Keratinocyte (primary cell): ENCODE measurements at regions not wholly inside any gene's neighbourhood (a gene's known extent, or its start where the extent isn't known, plus 50 kb on each side); places are given as distances from the start of the nearest gene placed in this dataset.

ENCODE experiments used
- DNase-seq: peaks from one replicate; pipeline ENCODE4 v3.0.0-alpha.2; 2011; ENCODE audit warnings: low read depth, missing footprints, low spot score
- FAIRE-seq: peaks from 2 replicates; lab custom pipeline; 2011; peaks lifted over from hg19 to GRCh38; lab: Jason Lieb, UNC
- H2AFZ ChIP-seq: 2 replicates; pipeline ENCODE4 v1.6.0; 2012; ENCODE audit warnings: low read length, control low read depth, inconsistent platforms; ENCODE audit not compliant: control insufficient read depth
- H3K27ac ChIP-seq: 2 replicates; pipeline ENCODE4 v1.5.1; 2011; ENCODE audit warnings: low read length; ENCODE audit not compliant: control insufficient read depth, insufficient read depth
- H3K27me3 ChIP-seq: 3 replicates; pipeline ENCODE4 v1.6.0; 2011; ENCODE audit warnings: low read length; ENCODE audit not compliant: control insufficient read depth, insufficient read depth; ENCODE audit errors: extremely low read depth
- H3K36me3 ChIP-seq, 2 experiments: 2 replicates in 1 of 2; 3 replicates in 1 of 2; pipeline ENCODE4 v1.5.1; 2011; ENCODE audit warnings: low read length in 2 of 2, mild to moderate bottlenecking in 1 of 2; ENCODE audit not compliant: control insufficient read depth in 2 of 2, insufficient read depth in 2 of 2; ENCODE audit errors: extremely low read depth in 1 of 2
- H3K4me1 ChIP-seq: 3 replicates; pipeline ENCODE4 v1.5.1; 2011; ENCODE audit warnings: low read length; ENCODE audit not compliant: control insufficient read depth, insufficient read depth; ENCODE audit errors: extremely low read depth
- H3K4me2 ChIP-seq: 3 replicates; pipeline ENCODE4 v1.6.0; 2011; ENCODE audit warnings: low read depth, low read length; ENCODE audit not compliant: control insufficient read depth, insufficient read depth; ENCODE audit errors: extremely low read depth
- H3K4me3 ChIP-seq, 3 experiments: fragments of 200-600 bp in 1 of 3; sonication (generic) in 1 of 3; 2 replicates in 2 of 3; 3 replicates in 1 of 3; pipeline ENCODE4 v1.5.1; 2011 to 2016; ENCODE audit warnings: low read length in 3 of 3, mild to moderate bottlenecking in 3 of 3, control low read depth in 2 of 3, inconsistent platforms in 1 of 3, low read depth in 1 of 3, mixed read lengths in 1 of 3, mixed run types in 1 of 3, moderate library complexity in 1 of 3; ENCODE audit not compliant: control insufficient read depth in 2 of 3, insufficient read depth in 2 of 3; ENCODE audit errors: extremely low read depth in 1 of 3
- H3K79me2 ChIP-seq: 2 replicates; pipeline ENCODE4 v1.6.0; 2012; ENCODE audit warnings: low read length; ENCODE audit not compliant: control insufficient read depth, insufficient read depth
- H3K9ac ChIP-seq: 3 replicates; pipeline ENCODE4 v1.6.0; 2011; ENCODE audit warnings: low read length; ENCODE audit not compliant: control insufficient read depth, insufficient read depth; ENCODE audit errors: extremely low read depth
- H3K9me1 ChIP-seq: 3 replicates; pipeline ENCODE4 v1.6.0; 2011; ENCODE audit warnings: low read length; ENCODE audit not compliant: control insufficient read depth, insufficient read depth; ENCODE audit errors: extremely low read depth
- H3K9me3 ChIP-seq: 2 replicates; pipeline ENCODE4 v1.5.1; 2012; ENCODE audit warnings: low read depth, low read length; ENCODE audit not compliant: control insufficient read depth
- H4K20me1 ChIP-seq: 3 replicates; pipeline ENCODE4 v1.6.0; 2011; ENCODE audit warnings: low read length; ENCODE audit not compliant: control insufficient read depth, insufficient read depth; ENCODE audit errors: extremely low read depth
- CTCF ChIP-seq, 3 experiments: IDR thresholded peaks in 1 of 3; conservative IDR thresholded peaks in 1 of 3; optimal IDR thresholded peaks in 1 of 3; 2 replicates in 2 of 3; 3 replicates in 1 of 3; pipeline versions ENCODE3 to v1.5.1; 2011; ENCODE audit warnings: low read length in 3 of 3, mild to moderate bottlenecking in 3 of 3, moderate library complexity in 2 of 3, control low read depth in 1 of 3, inconsistent platforms in 1 of 3; ENCODE audit not compliant: insufficient read depth in 2 of 3; ENCODE audit errors: extremely low read depth in 1 of 3
- EZH2 ChIP-seq: IDR thresholded peaks from one replicate; pipeline ENCODE4 v1.6.1; 2012; ENCODE audit warnings: inconsistent platforms, mild to moderate bottlenecking, low read length, moderate library complexity
- dilution Hi-C: fragments of 300-500 bp; cut with MboI; formaldehyde crosslinking; loops from one replicate; pipeline ENCODE4 v1.7.0; 2020; ENCODE audit warnings: low sequenced_read_pairs; ENCODE audit not compliant: extremely low pct_ligation_motif_present

GRCh38 chr5:83001796-83002381 is 75.3 kb downstream of the TMEM167A start:
- FAIRE-seq (no peak), DNase-seq (no peak)
- TF ChIP-seq CTCF (optimal IDR thresholded peaks at IDR 0.05 in 1 of 3, IDR thresholded peaks at IDR 0.05 in 1 of 3, conservative IDR thresholded peaks at IDR 0.05 in 1 of 3; ENCODE audit: extremely low read depth in 1 of 3, insufficient read depth in 2 of 3, low read length in 3 of 3) (no peak), EZH2 (no peak)
- H3K36me3 ChIP-seq: no peaks in the 10 kb centered on the region
- H3K4me3 ChIP-seq: no peak overlapping the region
- no peak overlapping the region for H3K27ac ChIP-seq
- no peaks in the 10 kb centered on the region for H3K79me2 ChIP-seq
- H3K9me3 ChIP-seq: no peaks in the 10 kb centered on the region
- no peaks in the 10 kb centered on the region for H3K27me3 ChIP-seq
- no peak overlapping the region for H3K4me2 ChIP-seq
- H3K9me1 ChIP-seq: no peaks in the 10 kb centered on the region
- no peak overlapping the region for H3K9ac ChIP-seq
- dilution Hi-C loops: no loop called here
- no peaks in the 10 kb centered on the region for H3K4me1 ChIP-seq
- no peaks in the 10 kb centered on the region for H4K20me1 ChIP-seq
- H2AFZ ChIP-seq: no peak overlapping the region

GRCh38 chr5:83000922-83001321 is 76.3 kb downstream of the TMEM167A start:
- no peaks in the 10 kb centered on the region for H4K20me1 ChIP-seq
- FAIRE-seq: no peak
- H3K9ac ChIP-seq: no peak overlapping the region
- dilution Hi-C loops: no loop called here
- H3K9me1 ChIP-seq: no peaks in the 10 kb centered on the region
- TF ChIP-seq EZH2: no peak
- H3K4me2 ChIP-seq: no peak overlapping the region
- H2AFZ ChIP-seq: no peak overlapping the region
- no peaks in the 10 kb centered on the region for H3K36me3 ChIP-seq
- H3K9me3 ChIP-seq: no peaks in the 10 kb centered on the region
- no peak overlapping the region for H3K27ac ChIP-seq
- H3K4me3 ChIP-seq: no peak overlapping the region
- no peak for DNase-seq
- no peaks in the 10 kb centered on the region for H3K27me3 ChIP-seq
- no peaks in the 10 kb centered on the region for H3K4me1 ChIP-seq
- no peaks in the 10 kb centered on the region for H3K79me2 ChIP-seq

GRCh38 chr5:83000428-83000827 is 76.8 kb downstream of the TMEM167A start:
- Histone ChIP-seq H3K4me2 (no peak overlapping the region), H3K27ac (no peak overlapping the region)
- FAIRE-seq: no peak

More at GRCh38 chr5:83000428-83000827, 76.8 kb downstream of the TMEM167A start:
- no peak for DNase-seq
- dilution Hi-C loops: no loop called here
- no peak for TF ChIP-seq CTCF (optimal IDR thresholded peaks at IDR 0.05 in 1 of 3, IDR thresholded peaks at IDR 0.05 in 1 of 3, conservative IDR thresholded peaks at IDR 0.05 in 1 of 3; ENCODE audit: extremely low read depth in 1 of 3, insufficient read depth in 2 of 3, low read length in 3 of 3)
- TF ChIP-seq EZH2: no peak
- Histone ChIP-seq H3K79me2 (no peaks in the 10 kb centered on the region), H3K9me3 (no peaks in the 10 kb centered on the region), H3K4me3 (no peak overlapping the region), H3K4me1 (no peaks in the 10 kb centered on the region), H3K9ac (no peak overlapping the region), H2AFZ (no peak overlapping the region), H3K27me3 (no peaks in the 10 kb centered on the region), H3K36me3 (no peaks in the 10 kb centered on the region), H3K9me1 (no peaks in the 10 kb centered on the region), H4K20me1 (no peaks in the 10 kb centered on the region)
